ENCODE measurements at regions not wholly inside any gene's neighbourhood (a gene's known extent, or its start where the extent isn't known, plus 50 kb on each side); places are given as distances from the start of the nearest gene placed in this dataset.

DNA sequence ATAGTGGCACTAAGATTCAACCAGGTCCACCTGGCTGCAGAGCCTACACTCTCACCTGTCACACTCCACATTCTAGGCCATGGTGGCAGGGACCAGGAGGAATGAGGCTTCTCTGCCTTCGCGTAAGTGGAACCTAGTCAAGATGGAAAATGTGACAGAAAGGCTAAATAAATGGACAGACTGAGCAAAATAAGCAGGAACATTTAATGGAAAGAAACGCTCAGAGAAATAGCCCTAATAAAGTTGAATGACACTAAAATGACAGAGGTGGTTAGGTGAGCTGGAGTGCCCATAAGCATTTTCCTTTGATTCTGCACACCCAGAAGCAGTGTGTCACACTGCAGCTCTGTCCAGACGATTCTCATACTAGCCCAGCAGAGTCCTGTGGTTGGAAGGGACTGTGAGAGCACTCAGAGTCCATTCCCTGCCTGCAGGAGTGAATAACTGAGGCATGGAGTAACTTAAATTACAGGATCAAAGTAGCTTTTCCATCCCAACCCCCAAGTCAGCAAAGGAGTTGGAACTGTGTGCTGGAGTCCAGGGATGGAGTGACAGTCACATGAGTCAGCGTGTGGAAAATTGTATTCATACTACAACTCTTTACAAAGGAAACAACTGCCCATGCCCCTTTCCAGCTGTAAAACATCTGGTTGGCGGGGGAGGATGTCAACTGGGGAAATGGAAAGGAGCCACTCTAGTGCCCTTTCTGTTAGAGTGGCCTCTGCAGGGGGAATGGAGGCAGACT lies 105.4 kb upstream of the LGALSL start:
- TF ChIP-seq EZH2 (IDR thresholded peaks at IDR 0.05; ENCODE audit: borderline replicate concordance) (no peak), EZH2phosphoT487 (IDR thresholded peaks at IDR 0.05; ENCODE audit: low read depth, severe bottlenecking, unreplicated experiment) (no peak)
- TF ChIP-seq, protein P1, sequence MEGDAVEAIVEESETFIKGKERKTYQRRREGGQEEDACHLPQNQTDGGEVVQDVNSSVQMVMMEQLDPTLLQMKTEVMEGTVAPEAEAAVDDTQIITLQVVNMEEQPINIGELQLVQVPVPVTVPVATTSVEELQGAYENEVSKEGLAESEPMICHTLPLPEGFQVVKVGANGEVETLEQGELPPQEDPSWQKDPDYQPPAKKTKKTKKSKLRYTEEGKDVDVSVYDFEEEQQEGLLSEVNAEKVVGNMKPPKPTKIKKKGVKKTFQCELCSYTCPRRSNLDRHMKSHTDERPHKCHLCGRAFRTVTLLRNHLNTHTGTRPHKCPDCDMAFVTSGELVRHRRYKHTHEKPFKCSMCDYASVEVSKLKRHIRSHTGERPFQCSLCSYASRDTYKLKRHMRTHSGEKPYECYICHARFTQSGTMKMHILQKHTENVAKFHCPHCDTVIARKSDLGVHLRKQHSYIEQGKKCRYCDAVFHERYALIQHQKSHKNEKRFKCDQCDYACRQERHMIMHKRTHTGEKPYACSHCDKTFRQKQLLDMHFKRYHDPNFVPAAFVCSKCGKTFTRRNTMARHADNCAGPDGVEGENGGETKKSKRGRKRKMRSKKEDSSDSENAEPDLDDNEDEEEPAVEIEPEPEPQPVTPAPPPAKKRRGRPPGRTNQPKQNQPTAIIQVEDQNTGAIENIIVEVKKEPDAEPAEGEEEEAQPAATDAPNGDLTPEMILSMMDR (IDR thresholded peaks at IDR 0.05; ENCODE audit: poor library complexity) = no peak
